Osteoblast (primary cell): ENCODE measurements at regions not wholly inside any gene's neighbourhood (a gene's known extent, or its start where the extent isn't known, plus 50 kb on each side); places are given as distances from the start of the nearest gene placed in this dataset.

Source experiments
- DNase-seq: peaks from one replicate; pipeline ENCODE4 v3.0.0; 2011; ENCODE audit warnings: low spot score, mixed read lengths; ENCODE audit not compliant: insufficient read length; ENCODE audit errors: missing footprints
- H2AFZ ChIP-seq: 2 replicates; pipeline ENCODE4 v1.6.0; 2011; ENCODE audit warnings: mild to moderate bottlenecking, low read length
- H3K27ac ChIP-seq: 2 replicates; pipeline ENCODE4 v1.5.1; 2011; ENCODE audit warnings: mild to moderate bottlenecking, low read depth, low read length, moderate library complexity
- H3K27me3 ChIP-seq: 2 replicates; pipeline ENCODE4 v1.6.0; 2012; ENCODE audit warnings: mild to moderate bottlenecking, control low read depth, inconsistent platforms, low read length, moderate library complexity; ENCODE audit not compliant: insufficient read depth
- H3K36me3 ChIP-seq: 2 replicates; pipeline ENCODE4 v1.5.1; 2011; ENCODE audit warnings: mild to moderate bottlenecking, low read length, control low read depth, moderate library complexity; ENCODE audit not compliant: insufficient read depth
- H3K4me1 ChIP-seq: 2 replicates; pipeline ENCODE4 v1.5.1; 2011; ENCODE audit warnings: mild to moderate bottlenecking, low read length, control low read depth, moderate library complexity; ENCODE audit not compliant: insufficient read depth
- H3K4me2 ChIP-seq: 2 replicates; pipeline ENCODE4 v1.6.0; 2011; ENCODE audit warnings: mild to moderate bottlenecking, low read length; ENCODE audit not compliant: insufficient read depth
- H3K4me3 ChIP-seq: fragments of 200-600 bp; sonication (generic); 3 replicates; pipeline ENCODE4 v1.5.1; 2012; ENCODE audit warnings: mild to moderate bottlenecking, low read length, inconsistent platforms; ENCODE audit not compliant: insufficient read depth
- H3K79me2 ChIP-seq: 2 replicates; pipeline ENCODE4 v1.6.0; 2012; ENCODE audit warnings: mild to moderate bottlenecking, low read length, control low read depth, inconsistent platforms; ENCODE audit not compliant: insufficient read depth
- H3K9me3 ChIP-seq: 2 replicates; pipeline ENCODE4 v1.5.1; 2011; ENCODE audit warnings: low read depth, low read length, control low read depth
- H4K20me1 ChIP-seq: 2 replicates; pipeline ENCODE4 v1.6.0; 2012; ENCODE audit warnings: mild to moderate bottlenecking, low read length, control low read depth; ENCODE audit not compliant: insufficient read depth
- CTCF ChIP-seq: IDR thresholded peaks from 2 replicates; pipeline ENCODE4 v1.5.1; 2011; ENCODE audit warnings: mild to moderate bottlenecking, low read depth, low read length, moderate library complexity; ENCODE audit errors: extremely low read depth

- Histone ChIP-seq H3K27ac (no peak overlapping the region), H3K4me3 (no peak overlapping the region), H3K27me3 (no peaks in the 10 kb centered on the region), H3K4me1 (no peaks in the 10 kb centered on the region), H4K20me1 (no peaks in the 10 kb centered on the region), H2AFZ (no peak overlapping the region), H3K79me2 (no peaks in the 10 kb centered on the region), H3K4me2 (no peak overlapping the region), H3K36me3 (no peaks in the 10 kb centered on the region), H3K9me3 (no peaks in the 10 kb centered on the region)
- no peak for TF ChIP-seq CTCF
- no peak for DNase-seq
Observed at GRCh38 chr22:48581796-48582469, 1245.7 kb downstream of the BRD1 start.

- Histone ChIP-seq H3K4me2 (no peak overlapping the region), H2AFZ (no peak overlapping the region), H4K20me1 (no peaks in the 10 kb centered on the region), H3K4me1 (no peaks in the 10 kb centered on the region), H3K79me2 (no peaks in the 10 kb centered on the region), H3K27ac (no peak overlapping the region), H3K36me3 (no peaks in the 10 kb centered on the region), H3K9me3 (no peaks in the 10 kb centered on the region), H3K4me3 (no peak overlapping the region), H3K27me3 (no peaks in the 10 kb centered on the region)
- no peak for DNase-seq
- TF ChIP-seq CTCF = no peak
Observed at GRCh38 chr22:48581205-48581766, 1246.4 kb downstream of the BRD1 start.

GRCh38 chr22:48580481-48580970 is 1247.1 kb downstream of the BRD1 start:
- no peak overlapping the region for H3K4me2 ChIP-seq
- H4K20me1 ChIP-seq = no peaks in the 10 kb centered on the region
- no peak overlapping the region for H3K27ac ChIP-seq

More at GRCh38 chr22:48580481-48580970, 1247.1 kb downstream of the BRD1 start:
- no peak overlapping the region for H3K4me3 ChIP-seq
- no peaks in the 10 kb centered on the region for H3K27me3 ChIP-seq
- TF ChIP-seq CTCF = no peak
- no peak for DNase-seq
- no peak overlapping the region for H2AFZ ChIP-seq
- H3K4me1 ChIP-seq = no peaks in the 10 kb centered on the region
- no peaks in the 10 kb centered on the region for H3K79me2 ChIP-seq
- H3K36me3 ChIP-seq = no peaks in the 10 kb centered on the region
- no peaks in the 10 kb centered on the region for H3K9me3 ChIP-seq
